Liver (tissue), 8 donors: ENCODE measurements at regions not wholly inside any gene's neighbourhood (a gene's known extent, or its start where the extent isn't known, plus 50 kb on each side); places are given as distances from the start of the nearest gene placed in this dataset.
"Not testable (repeated sequence)": the region's sequence is repeated elsewhere in the genome, so short reads cannot be mapped to it uniquely, and the experiment has no call there.

Experiments used
- DNase-seq: peaks from one replicate; pipeline ENCODE4 v3.0.0-alpha.2; 2017; ENCODE audit warnings: low spot score
- H3K27ac ChIP-seq, 2 donors: one replicate each; pipeline ENCODE4 v1.7.0; 2013; ENCODE audit warnings: inconsistent platforms in 2 of 2, low read length in 2 of 2, control low read depth in 1 of 2, low read depth in 1 of 2, mild to moderate bottlenecking in 1 of 2
- H3K27me3 ChIP-seq, 4 donors: one replicate each; pipeline versions ENCODE4 v1.6.1 to v1.7.0; 2013; ENCODE audit warnings: low read length in 3 of 4, inconsistent platforms in 1 of 4, mild to moderate bottlenecking in 1 of 4, moderate library complexity in 1 of 4; ENCODE audit not compliant: control insufficient read depth in 4 of 4, insufficient read depth in 4 of 4
- H3K36me3 ChIP-seq, 4 donors: one replicate each; pipeline versions ENCODE4 v1.6.1 to v1.7.0; 2013; ENCODE audit warnings: low read length in 3 of 4, mild to moderate bottlenecking in 3 of 4, low read depth in 1 of 4, moderate library complexity in 1 of 4; ENCODE audit not compliant: control insufficient read depth in 4 of 4, insufficient read depth in 3 of 4
- H3K4me1 ChIP-seq, 4 donors: one replicate each; pipeline versions ENCODE4 v1.6.1 to v1.7.0; 2013; ENCODE audit warnings: low read length in 3 of 4, mild to moderate bottlenecking in 3 of 4, moderate library complexity in 1 of 4; ENCODE audit not compliant: control insufficient read depth in 4 of 4, insufficient read depth in 4 of 4
- H3K4me3 ChIP-seq, 3 donors: one replicate each; pipeline versions ENCODE4 v1.6.1 to v1.7.0; 2013; ENCODE audit warnings: low read length in 3 of 3, control low read depth in 1 of 3, low read depth in 1 of 3, mild to moderate bottlenecking in 1 of 3
- H3K9ac ChIP-seq, 2 donors: one replicate each; pipeline ENCODE4 v1.7.0; 2013; ENCODE audit warnings: low read length in 2 of 2, mild to moderate bottlenecking in 2 of 2, moderate library complexity in 2 of 2, control low read depth in 1 of 2, low read depth in 1 of 2
- H3K9me3 ChIP-seq, 4 donors: one replicate each; pipeline versions ENCODE4 v1.6.1 to v1.7.0; 2013; ENCODE audit warnings: low read length in 3 of 4; ENCODE audit not compliant: control insufficient read depth in 4 of 4
- EGR1 ChIP-seq, 2 donors: IDR thresholded peaks; 2 replicates each; pipeline ENCODE4 v1.6.1; 2016 to 2018; ENCODE audit warnings: antibody characterized with exemption in 2 of 2, low read depth in 2 of 2
- FOXA1 ChIP-seq: IDR thresholded peaks from 2 replicates; pipeline ENCODE4 v1.6.1; 2016; ENCODE audit warnings: antibody characterized with exemption
- FOXA2 ChIP-seq: IDR thresholded peaks from 2 replicates; pipeline ENCODE4 v1.6.1; 2016; ENCODE audit warnings: antibody characterized with exemption
- GABPA ChIP-seq, 2 donors: IDR thresholded peaks in 1 of 2; conservative IDR thresholded peaks in 1 of 2; 2 replicates each; pipeline ENCODE4 v1.6.1; 2016; ENCODE audit warnings: antibody characterized with exemption in 2 of 2, mild to moderate bottlenecking in 1 of 2, moderate library complexity in 1 of 2
- HNF4A ChIP-seq, 2 donors: conservative IDR thresholded peaks; 2 replicates each; pipeline ENCODE4 v1.6.1; 2016; ENCODE audit warnings: antibody characterized with exemption in 2 of 2, mild to moderate bottlenecking in 2 of 2
- JUND ChIP-seq, 2 donors: IDR thresholded peaks; 2 replicates each; pipeline ENCODE4 v1.6.1; 2016; ENCODE audit warnings: antibody characterized with exemption in 2 of 2
- NR2F2 ChIP-seq: IDR thresholded peaks from 2 replicates; pipeline ENCODE4 v1.6.1; 2016; ENCODE audit warnings: antibody characterized with exemption
- RXRA ChIP-seq, 2 donors: IDR thresholded peaks; 2 replicates each; pipeline ENCODE4 v1.6.1; 2017 to 2018; ENCODE audit warnings: antibody characterized with exemption in 2 of 2, mild to moderate bottlenecking in 1 of 2
- TAF1 ChIP-seq: conservative IDR thresholded peaks from 2 replicates; pipeline ENCODE4 v1.6.1; 2016; ENCODE audit warnings: antibody characterized with exemption, mild to moderate bottlenecking
- YY1 ChIP-seq: IDR thresholded peaks from 2 replicates; pipeline ENCODE4 v1.6.1; 2016; ENCODE audit warnings: antibody characterized with exemption, mild to moderate bottlenecking
- WGBS: extraction: QIAGEN DNeasy Blood & Tissue Kit; methylation state at CpG from one replicate; pipeline ENCODE4 v1.1.7; 2013; 5-methylcytosine and 5-hydroxymethylcytosine counted together
- TF ChIP-seq, protein P1 (sequence below): IDR thresholded peaks from 2 replicates; pipeline ENCODE4 v1.6.1; 2016; ENCODE audit warnings: antibody characterized with exemption
- TF ChIP-seq, protein P2 (sequence below): IDR thresholded peaks from 2 replicates; pipeline ENCODE4 v1.6.1; 2016; ENCODE audit warnings: antibody characterized with exemption
- TF ChIP-seq, protein P3 (sequence below): fragments of 150-350 bp; IDR thresholded peaks from 2 replicates; pipeline ENCODE4 v1.5.1; 2017; ENCODE audit warnings: improper control_type of control experiment, low read depth, low read length; ENCODE audit not compliant: missing input control
- donor health status: healthy.
- donor health status: healthy.
- donor health status: healthy.
- donor health status: healthy.
- donor health status: healthy.

DNA sequence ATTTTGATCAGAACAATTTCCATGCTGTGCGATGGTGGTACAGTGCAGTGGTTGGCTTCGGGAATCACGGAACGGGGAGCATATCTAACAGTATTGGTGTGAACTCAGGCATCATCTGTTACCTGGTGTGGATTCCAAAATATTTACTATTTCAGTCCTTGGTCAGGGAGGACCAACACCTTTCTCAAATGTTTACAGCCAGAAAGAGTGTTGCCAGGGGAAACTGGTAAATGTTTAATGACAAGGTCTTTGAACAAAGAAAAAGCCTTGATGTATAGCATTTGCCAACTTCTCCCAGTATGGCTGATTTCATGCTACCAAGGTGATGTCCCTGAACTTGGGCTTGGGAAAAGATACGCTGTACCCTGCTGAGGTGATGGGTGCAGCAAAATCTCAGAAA is 145.6 kb upstream of the POC5 start:
- no peaks in the 10 kb centered on the region for H3K4me1 ChIP-seq
- no peak for TF ChIP-seq EGR1 (IDR thresholded peaks at IDR 0.05; ENCODE audit: low read depth in 2 of 2)
- TF ChIP-seq HNF4A (conservative IDR thresholded peaks at IDR 0.05), result no peak
- TF ChIP-seq, protein P1, sequence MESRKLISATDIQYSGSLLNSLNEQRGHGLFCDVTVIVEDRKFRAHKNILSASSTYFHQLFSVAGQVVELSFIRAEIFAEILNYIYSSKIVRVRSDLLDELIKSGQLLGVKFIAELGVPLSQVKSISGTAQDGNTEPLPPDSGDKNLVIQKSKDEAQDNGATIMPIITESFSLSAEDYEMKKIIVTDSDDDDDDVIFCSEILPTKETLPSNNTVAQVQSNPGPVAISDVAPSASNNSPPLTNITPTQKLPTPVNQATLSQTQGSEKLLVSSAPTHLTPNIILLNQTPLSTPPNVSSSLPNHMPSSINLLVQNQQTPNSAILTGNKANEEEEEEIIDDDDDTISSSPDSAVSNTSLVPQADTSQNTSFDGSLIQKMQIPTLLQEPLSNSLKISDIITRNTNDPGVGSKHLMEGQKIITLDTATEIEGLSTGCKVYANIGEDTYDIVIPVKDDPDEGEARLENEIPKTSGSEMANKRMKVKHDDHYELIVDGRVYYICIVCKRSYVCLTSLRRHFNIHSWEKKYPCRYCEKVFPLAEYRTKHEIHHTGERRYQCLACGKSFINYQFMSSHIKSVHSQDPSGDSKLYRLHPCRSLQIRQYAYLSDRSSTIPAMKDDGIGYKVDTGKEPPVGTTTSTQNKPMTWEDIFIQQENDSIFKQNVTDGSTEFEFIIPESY, result no peak
- TF ChIP-seq GABPA (IDR thresholded peaks at IDR 0.05 in 1 of 2, conservative IDR thresholded peaks at IDR 0.05 in 1 of 2), result no peak
- TF ChIP-seq, protein P2, sequence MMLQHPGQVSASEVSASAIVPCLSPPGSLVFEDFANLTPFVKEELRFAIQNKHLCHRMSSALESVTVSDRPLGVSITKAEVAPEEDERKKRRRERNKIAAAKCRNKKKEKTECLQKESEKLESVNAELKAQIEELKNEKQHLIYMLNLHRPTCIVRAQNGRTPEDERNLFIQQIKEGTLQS, result no peak
- TF ChIP-seq RXRA (IDR thresholded peaks at IDR 0.05), result no peak
- TF ChIP-seq FOXA1, result no peak
- TF ChIP-seq, protein P3, sequence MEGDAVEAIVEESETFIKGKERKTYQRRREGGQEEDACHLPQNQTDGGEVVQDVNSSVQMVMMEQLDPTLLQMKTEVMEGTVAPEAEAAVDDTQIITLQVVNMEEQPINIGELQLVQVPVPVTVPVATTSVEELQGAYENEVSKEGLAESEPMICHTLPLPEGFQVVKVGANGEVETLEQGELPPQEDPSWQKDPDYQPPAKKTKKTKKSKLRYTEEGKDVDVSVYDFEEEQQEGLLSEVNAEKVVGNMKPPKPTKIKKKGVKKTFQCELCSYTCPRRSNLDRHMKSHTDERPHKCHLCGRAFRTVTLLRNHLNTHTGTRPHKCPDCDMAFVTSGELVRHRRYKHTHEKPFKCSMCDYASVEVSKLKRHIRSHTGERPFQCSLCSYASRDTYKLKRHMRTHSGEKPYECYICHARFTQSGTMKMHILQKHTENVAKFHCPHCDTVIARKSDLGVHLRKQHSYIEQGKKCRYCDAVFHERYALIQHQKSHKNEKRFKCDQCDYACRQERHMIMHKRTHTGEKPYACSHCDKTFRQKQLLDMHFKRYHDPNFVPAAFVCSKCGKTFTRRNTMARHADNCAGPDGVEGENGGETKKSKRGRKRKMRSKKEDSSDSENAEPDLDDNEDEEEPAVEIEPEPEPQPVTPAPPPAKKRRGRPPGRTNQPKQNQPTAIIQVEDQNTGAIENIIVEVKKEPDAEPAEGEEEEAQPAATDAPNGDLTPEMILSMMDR, result no peak
- no peak for TF ChIP-seq JUND (IDR thresholded peaks at IDR 0.05)
- TF ChIP-seq FOXA2, result no peak
- TF ChIP-seq NR2F2, result no peak
- no peak for TF ChIP-seq TAF1

DNA sequence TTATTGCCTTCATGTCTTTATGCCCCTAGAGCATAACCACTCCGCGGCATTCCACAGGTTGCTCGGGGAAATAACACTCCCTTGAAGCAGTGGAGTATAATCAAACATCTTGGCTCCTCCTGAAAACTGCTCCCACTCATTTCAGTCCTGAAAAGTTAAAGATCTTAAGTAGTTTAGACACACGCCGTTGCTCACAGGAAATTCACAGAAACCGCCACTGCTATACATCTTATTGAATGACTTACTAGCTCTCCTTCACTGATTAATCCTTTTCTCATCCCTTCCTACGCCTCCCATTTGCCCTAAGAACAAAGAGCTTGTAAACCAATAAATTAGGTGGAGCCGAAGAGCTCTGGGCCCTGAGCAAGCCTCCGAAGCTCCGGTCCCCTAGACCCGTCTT is 142.4 kb upstream of the POC5 start:
- not testable (repeated sequence) for H3K27ac ChIP-seq, H3K36me3 ChIP-seq, DNase-seq, H3K27me3 ChIP-seq, H3K4me1 ChIP-seq, H3K9me3 ChIP-seq, H3K9ac ChIP-seq, H3K4me3 ChIP-seq
- 82% methylated on average over 11 of the region's 11 CpGs for WGBS

More for the DNA sequence above, 145.6 kb upstream of the POC5 start:
- WGBS, result 59% methylated on average over 5 of the region's 5 CpGs
- H3K27ac ChIP-seq, result no peak overlapping the region
- no peak overlapping the region for H3K4me3 ChIP-seq
- H3K9ac ChIP-seq, result no peak overlapping the region
- H3K36me3 ChIP-seq, result no peaks in the 10 kb centered on the region
- no peak for DNase-seq
- no peaks in the 10 kb centered on the region for H3K9me3 ChIP-seq
- peaks cover 0 to 3% (median 0%) of the 10 kb centered on the region in 4 donors for H3K27me3 ChIP-seq

DNA sequence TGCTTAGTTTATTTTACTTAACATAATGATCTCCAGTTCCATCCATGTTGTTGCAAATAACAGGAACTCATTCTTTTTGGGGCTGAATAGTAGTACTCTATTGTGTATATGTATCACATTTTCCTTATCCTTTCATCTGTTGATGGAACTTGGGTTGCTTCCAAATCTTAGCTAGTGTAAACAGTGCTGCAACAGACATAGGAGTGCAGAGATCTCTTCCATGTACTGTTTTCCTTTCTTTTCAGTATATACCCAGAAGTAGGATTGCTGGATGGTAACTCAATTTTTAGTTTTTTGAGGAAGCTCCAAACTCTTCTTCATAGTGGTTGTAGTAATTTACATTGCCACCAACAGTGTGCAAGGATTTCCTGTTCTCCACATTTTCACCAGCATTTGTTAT is 138.8 kb upstream of the POC5 start:
- no peak overlapping the region for H3K27ac ChIP-seq
- no peak for DNase-seq
- no peaks in the 10 kb centered on the region for H3K9me3 ChIP-seq
- H3K4me3 ChIP-seq, result no peak overlapping the region
- H3K9ac ChIP-seq, result no peak overlapping the region
- no peaks in the 10 kb centered on the region for H3K36me3 ChIP-seq
- TF ChIP-seq FOXA1, result no peak
- TF ChIP-seq FOXA2, result no peak
- no peak for TF ChIP-seq EGR1 (IDR thresholded peaks at IDR 0.05; ENCODE audit: low read depth in 2 of 2)
- no peak for TF ChIP-seq HNF4A (conservative IDR thresholded peaks at IDR 0.05)
- TF ChIP-seq NR2F2, result no peak
- no peak for TF ChIP-seq YY1
- H3K27me3 ChIP-seq, result no peaks in the 10 kb centered on the region
- no peaks in the 10 kb centered on the region for H3K4me1 ChIP-seq
